GM19395 (cell line): ENCODE measurements at regions not wholly inside any gene's neighbourhood (a gene's known extent, or its start where the extent isn't known, plus 50 kb on each side); places are given as distances from the start of the nearest gene placed in this dataset.

Source experiments
- ATAC-seq: cut with Tn5 transposase; IDR thresholded peaks from one replicate; pipeline ENCODE4 v1.9.1; 2021; ENCODE audit warnings: mild to moderate bottlenecking, moderate library complexity; ENCODE audit not compliant: unreplicated experiment

DNA sequence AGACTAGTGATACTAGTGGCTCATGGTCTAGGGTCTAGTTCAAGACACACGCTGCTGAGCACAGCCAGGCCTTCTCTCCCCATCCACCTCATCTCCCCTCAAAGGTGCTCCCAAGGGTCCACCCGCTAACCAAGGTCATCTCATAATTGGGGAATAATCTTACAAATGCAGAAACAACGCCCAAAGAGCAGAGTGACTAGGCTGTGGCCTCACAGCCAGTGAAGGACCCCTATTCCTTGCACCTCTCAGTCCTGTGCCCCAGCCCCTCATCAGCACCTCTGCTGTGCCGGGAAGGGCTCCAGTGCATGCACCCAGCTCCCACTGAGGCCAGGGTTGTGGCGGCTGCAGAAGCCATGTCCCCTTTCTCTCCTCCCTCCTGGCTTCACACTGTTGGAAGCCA, 286.9 kb downstream of the UACA start:
- ATAC-seq: no peak

- no peak for ATAC-seq
These were observed 287.4 kb downstream of the UACA start for GRCh38 chr15:70475921-70476320.

DNA sequence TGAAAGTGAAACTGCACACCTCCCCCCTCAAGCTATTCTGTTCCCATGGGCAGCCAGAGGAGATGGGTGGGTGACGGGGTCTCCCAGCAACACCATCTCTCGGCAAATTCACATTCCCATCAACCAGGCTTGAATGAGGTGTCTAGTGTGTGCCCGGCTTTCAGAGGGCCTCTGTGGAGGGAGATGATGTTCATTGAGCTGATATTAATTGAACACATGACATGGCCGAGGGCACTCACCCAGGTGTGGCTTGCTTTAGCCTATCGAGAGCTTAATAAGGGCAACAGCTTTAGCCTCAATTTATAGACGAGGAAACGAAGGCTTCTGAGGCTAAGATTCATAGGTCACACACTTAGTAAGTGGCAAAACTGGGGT, 288.0 kb downstream of the UACA start:
- no peak for ATAC-seq

DNA sequence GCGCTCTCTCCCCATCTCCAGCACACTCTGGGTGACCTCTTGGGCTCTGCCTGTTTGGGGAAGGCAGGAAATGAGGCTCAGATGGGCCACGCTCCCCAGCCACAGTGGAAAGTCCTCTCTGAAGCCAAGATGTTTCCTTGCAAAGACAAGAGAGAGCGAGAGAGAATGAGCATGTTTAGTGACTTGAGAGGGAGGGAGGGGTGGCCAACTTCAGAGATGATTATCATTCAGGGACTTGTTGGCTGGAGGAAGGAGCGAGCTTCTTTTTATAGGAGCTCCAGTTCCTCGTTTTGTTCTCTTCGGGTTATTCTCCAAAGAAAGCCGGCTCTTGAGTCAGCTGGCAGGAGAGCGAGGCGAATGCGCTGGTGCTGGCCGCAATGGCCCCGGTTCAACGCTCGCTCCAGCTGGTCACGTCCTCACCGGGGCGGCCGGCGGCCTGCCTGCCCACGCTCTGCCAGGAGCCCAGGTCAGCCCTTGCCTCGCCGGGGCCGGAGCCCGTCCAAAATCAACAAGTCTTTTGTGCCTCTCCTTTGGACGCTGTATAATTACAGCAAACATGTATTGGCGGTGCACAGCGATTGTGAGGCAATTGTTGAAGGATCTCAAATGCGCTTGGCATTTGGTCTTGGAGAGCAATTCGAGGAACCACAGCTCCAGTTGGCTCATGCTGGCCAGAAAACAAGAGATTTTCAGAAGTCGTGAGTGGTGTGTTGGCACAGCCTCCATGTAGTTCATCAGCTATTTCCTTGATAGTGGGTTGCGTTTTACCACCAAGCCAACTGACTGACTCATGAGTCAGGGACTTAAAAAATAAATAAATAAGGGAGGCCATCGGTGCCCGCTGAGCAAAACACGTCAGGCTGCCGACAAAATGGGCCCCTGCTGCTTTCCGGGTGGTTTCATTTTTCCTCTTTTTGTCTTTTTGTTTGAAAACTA, 288.6 kb downstream of the UACA start:
- ATAC-seq: no peak

GRCh38 chr15:70473581-70474370, 289.6 kb downstream of the UACA start:
- no peak for ATAC-seq

DNA sequence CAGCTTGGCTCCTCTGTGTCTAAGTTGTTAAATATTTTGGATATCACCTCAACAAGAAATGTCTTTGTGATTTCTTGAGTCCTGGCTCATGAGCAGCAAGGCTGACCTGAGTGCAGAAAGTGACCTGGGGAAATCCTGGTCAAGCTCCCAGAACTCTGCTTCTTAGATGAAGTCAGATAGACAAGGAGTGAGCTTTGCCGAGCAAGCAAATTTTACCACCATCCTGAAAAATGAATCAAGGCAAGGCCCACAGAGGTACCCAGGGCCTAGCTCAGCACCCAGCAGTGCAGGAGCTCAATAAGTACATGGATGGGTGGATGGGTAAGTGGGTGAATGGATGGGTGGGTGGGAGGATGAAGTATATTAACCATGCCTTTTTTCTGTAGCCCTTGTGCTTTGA, 291.8 kb downstream of the UACA start:
- ATAC-seq: no peak

- no peak for ATAC-seq
These were observed 292.7 kb downstream of the UACA start for GRCh38 chr15:70470556-70471191.

GRCh38 chr15:70469651-70470555, 293.5 kb downstream of the UACA start:
- ATAC-seq: no peak

DNA sequence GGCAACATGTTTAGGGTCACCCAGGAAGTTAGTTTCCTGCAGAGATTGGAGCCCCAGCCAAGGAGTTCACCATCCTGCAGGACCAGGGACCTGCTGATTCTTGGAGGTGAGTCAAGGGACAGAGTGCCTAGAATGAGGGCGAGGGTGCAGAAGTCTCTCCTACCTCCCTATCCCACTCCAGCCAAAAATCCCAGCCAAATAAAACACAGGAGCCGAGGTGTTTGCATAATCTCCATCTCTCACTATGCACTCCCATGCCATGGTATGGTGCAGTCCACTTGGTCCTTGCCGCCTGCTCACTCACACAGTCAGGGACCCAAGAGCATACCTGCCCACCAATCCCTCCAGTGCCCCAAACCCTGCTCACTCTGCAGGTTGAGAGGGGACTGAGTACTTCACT, 294.2 kb downstream of the UACA start:
- no peak for ATAC-seq

DNA sequence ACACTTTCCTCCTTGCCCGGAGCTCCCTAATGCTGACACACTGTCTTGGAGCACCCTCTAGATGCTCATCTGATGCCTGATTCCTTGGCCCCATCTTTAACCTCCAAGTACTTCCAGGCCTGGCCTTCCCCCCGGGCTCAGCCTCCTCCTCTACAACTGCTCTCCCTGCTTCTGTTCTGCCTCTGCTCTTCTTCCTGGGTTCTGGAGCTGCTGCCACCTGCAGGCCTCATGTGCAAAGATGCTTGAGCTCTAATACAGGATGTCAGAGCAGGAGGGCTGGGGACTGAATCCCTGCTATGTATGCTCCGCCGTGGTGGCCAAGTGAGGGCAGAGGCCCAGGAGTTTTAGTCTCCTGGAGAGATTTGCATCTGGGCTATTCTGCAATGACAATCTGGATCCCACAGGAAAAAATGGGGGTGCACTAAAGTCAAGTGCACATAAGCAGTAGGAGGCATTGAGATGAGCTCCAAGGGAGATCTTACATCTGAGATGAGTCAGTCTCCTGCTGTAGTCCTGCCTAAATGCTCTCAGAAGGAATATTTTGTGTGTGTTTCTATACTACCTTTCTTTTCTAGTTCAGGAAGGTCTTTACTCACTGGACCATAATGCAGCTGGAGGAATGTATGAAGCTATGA, 296.3 kb downstream of the UACA start:
- no peak for ATAC-seq

GRCh38 chr15:70466305-70466704, 297.1 kb downstream of the UACA start:
- ATAC-seq: no peak

DNA sequence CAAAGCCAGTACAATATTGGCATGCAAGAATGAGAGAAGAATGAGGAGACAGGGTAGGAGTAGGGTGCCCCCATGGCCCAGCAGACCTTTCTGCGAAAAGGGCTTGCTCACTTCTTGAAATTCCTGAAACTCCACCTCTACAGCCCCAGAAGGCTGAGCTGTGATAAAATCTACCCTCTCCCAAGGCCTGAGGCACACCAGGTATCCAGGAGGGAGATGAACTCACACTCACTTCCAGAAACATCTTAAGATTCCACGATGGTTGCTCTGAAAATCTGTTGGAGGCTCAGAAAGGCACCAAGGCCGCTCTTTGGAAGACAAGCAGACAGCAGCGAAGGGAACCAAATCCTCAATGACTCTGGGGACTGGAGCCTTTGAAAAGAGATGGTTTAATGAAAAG, 297.5 kb downstream of the UACA start:
- ATAC-seq: no peak

DNA sequence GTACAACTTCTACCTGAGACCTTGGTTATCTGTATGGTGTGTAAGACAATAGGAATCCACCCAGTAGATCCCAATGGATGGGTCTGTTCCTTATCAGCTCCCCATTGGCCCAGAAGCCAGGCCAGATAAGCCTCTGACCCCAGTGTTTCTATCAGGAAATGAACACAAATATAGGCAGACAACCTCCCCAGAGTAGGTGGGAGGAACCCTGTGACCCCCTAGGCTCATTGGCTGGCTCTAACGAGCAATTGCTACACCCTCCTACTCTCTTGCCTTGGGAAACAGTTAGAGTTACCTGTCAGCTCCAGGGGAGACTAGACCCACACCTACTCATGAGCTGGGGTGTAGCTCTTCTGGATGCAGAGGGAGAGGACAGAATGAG, 299.9 kb downstream of the UACA start:
- ATAC-seq: peak; percentile 21

- ATAC-seq: no peak
These were observed 301.4 kb downstream of the UACA start for GRCh38 chr15:70461992-70462391.

DNA sequence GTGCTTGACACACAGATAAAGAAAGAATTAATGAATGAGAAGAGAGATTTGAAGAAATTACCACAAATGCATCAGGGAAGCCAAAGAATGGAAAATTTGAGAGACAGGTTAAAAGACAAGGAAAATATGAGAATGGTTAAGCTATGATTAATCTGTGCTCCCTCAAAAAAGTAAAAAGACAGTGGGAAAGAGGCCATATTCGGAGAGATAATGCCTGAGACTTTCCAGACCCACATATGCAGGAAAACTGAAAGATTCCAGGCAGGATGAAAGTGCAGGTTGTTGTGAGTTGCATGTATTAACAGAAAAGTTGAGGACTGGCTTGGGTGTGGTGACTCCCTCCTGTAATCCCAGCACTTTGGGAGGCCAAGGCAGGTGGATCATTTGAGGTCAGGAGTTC, 302.3 kb downstream of the UACA start:
- no peak for ATAC-seq

GRCh38 chr15:70459312-70459711, 304.0 kb downstream of the UACA start:
- ATAC-seq: no peak

- no peak for ATAC-seq
These were observed 309.6 kb downstream of the UACA start for GRCh38 chr15:70453766-70454165.

- ATAC-seq: no peak
These were observed 310.1 kb downstream of the UACA start for GRCh38 chr15:70453238-70453637.

DNA sequence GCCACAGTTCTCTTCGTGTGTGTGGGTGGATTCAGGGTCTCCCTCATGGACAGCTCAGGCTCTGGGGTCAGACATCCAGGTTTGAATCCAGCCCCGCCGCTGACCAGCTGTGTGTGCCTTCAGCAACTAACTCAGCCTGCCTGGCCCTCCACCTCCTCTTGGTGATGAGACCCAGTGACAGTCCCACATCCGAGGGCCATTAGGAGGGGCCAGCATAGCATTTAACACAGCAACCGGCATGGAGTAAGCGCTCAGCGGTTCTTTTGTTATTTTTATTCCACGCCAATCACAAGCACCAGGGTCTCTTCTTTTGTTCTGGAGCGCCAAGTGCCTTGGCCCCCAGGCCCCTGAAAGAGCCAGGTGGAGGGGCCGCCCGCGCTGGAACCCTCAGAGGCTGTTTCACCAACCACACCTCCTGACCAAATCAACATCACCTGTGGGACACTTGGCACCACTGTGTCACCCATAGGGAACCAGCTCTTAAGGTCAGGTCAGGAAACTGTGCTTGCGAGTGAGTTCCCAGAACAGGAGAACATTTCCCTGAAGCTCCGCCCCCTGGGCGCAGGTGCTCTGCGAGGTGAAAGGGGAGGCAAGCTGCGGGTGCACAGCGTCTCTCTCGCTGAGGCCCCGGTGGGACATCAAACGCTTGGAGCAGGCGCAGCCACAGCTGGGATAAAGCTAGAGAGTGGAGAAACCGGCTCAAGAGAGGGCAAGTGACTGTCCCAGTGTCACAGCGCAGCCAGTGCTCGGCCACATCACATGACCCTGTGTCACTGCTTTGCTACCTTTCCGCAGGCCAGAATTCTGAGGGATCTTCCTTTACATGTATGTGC, 311.3 kb downstream of the UACA start:
- no peak for ATAC-seq

DNA sequence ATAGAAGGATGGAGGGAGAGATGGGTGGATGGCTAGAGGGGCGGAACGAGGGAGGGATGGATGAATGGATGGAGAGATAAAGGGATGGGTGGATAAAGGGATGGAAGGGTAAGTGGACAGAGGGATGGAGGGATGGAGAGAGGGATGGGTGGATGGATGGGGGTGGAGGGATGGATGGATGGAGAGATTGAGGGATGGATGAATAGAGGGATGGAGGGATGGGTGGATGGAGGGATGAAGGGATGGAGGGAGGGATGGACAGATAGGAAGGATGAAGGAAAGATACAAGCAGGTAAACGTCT, 313.3 kb downstream of the UACA start:
- ATAC-seq: no peak
